ENCODE measurements at regions not wholly inside any gene's neighbourhood (a gene's known extent, or its start where the extent isn't known, plus 50 kb on each side); places are given as distances from the start of the nearest gene placed in this dataset.
"Not testable (repeated sequence)": the region's sequence is repeated elsewhere in the genome, so short reads cannot be mapped to it uniquely, and the experiment has no call there.

DNA sequence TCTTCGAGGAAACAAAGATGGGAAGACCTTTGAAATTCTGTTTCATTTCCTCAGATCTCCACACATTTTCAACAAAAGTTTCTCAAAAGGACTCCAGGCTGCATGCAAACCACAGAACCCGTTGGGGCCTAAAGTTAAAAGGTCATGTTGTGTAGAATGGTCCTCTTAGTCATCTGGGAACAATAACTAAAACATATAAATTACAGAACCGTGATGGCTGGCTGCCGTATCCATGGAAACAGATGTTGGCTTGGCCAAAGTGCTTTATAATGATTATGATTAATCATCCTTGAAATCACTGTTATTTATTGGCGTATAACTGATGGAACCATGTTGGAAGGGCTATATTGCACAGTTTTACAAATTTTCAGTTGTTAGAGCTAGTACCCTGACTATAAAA, 182.8 kb upstream of the CRIM1 start:
- Histone ChIP-seq H3K27ac (no peak overlapping the region), H3K4me3 (no peak overlapping the region)

DNA sequence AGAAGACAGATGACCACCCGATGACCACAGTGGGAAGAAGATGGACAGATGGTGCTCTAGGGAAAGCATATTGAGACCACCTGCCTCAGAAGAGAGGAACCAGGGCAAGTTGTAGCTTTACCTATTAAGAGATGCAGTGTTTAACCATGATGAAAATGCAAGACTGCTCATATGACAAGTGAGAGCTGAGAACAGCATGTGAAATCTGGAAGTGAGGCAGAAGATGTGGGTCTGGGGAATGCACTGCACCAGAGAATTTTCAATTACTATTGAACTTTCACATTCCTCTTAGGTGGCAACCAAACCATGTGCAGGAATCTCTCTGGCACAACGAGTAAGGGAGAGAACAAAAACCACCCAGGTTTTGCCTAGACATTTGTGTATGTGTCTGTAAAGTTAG, 184.8 kb upstream of the CRIM1 start:
- Histone ChIP-seq H3K27ac (no peak overlapping the region), H3K4me3 (no peak overlapping the region)

DNA sequence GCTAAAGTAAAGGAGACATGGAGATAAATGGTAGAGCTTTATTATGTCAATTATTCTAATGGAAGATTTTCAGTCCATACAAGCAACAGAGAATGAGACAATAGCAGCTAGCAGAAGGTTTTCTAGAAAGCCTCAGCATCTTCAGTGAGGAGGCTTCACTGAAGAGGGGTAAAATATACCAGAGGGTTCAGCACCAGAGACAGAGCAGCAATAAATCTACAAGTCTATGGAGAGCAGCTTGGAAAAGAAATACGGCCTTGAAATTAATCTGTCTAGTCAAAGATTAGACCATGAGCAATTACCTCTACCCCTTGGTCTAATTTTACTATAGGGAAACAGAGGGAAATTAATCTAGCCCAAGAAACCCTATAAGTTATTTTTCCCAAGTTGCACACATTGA, 185.7 kb upstream of the CRIM1 start:
- H3K4me3 ChIP-seq = no peak overlapping the region
- H3K27ac ChIP-seq = no peak overlapping the region

GRCh38 chr2:36168115-36168514, 187.5 kb upstream of the CRIM1 start:
- Histone ChIP-seq H3K27ac (no peak overlapping the region), H3K4me3 (no peak overlapping the region)

DNA sequence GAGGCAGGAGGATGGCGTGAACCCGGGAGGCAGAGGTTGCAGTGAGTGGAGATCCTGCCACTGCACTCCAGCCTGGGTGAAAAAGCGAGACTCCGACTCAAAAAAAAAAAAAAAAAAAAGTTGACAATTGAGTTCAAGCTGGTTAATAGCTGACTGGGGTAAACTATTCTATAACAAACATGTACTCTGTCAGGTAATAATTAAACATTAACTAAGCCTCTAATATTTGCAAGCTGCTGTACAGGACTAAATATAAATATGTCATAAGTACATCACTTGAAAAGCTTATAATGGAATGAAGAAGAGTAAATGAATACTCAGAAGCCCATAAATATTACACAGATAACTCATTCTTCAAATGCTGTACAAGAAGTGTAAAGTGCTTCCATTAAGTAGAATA, 190.4 kb upstream of the CRIM1 start:
- H3K4me3 ChIP-seq = no peak overlapping the region

GRCh38 chr2:36163520-36164254, 191.9 kb upstream of the CRIM1 start:
- Histone ChIP-seq H3K4me3 (no peak overlapping the region), H3K27ac (no peak overlapping the region)

More for the DNA sequence above, 190.4 kb upstream of the CRIM1 start:
- no peak overlapping the region for H3K27ac ChIP-seq

- not testable (repeated sequence) for H3K27ac ChIP-seq, H3K4me3 ChIP-seq
Measured at GRCh38 chr2:36157093-36157492, 198.5 kb upstream of the CRIM1 start.

- Histone ChIP-seq H3K4me3 (no peak overlapping the region), H3K27ac (no peak overlapping the region)
Measured at GRCh38 chr2:36147670-36148390, 207.7 kb upstream of the CRIM1 start.

- H3K27ac ChIP-seq = no peak overlapping the region
- H3K4me3 ChIP-seq = no peak overlapping the region
Measured at GRCh38 chr2:36146765-36147164, 208.8 kb upstream of the CRIM1 start.

DNA sequence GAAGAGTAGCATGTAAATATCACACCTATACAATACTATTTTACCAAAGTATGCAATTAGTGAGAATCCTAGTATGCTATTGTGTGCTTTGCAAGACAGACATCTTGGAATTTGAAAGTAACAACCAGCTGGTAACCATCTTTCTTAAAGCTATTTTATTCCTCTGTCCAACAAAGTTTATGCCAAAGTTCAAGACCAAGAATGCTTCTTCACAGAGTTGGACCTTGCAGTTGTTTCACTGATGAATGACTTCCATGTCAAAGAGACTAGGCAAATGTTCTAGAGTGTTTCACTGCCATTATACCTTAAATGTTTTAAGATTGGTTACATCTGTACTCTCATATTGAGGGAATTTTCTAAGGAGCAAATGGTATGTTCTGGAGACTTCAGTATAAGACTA, 215.2 kb upstream of the CRIM1 start:
- Histone ChIP-seq H3K27ac (no peak overlapping the region), H3K4me3 (no peak overlapping the region)

- H3K27ac ChIP-seq = no peak overlapping the region
- no peak overlapping the region for H3K4me3 ChIP-seq
Measured at GRCh38 chr2:36137612-36138011, 218.0 kb upstream of the CRIM1 start.

- H3K27ac ChIP-seq = no peak overlapping the region
- H3K4me3 ChIP-seq = no peak overlapping the region
Measured at GRCh38 chr2:36134281-36134680, 221.3 kb upstream of the CRIM1 start.

- Histone ChIP-seq H3K27ac (no peak overlapping the region), H3K4me3 (no peak overlapping the region)
Measured at GRCh38 chr2:36128359-36128758, 227.2 kb upstream of the CRIM1 start.

GRCh38 chr2:36125702-36126101, 229.9 kb upstream of the CRIM1 start:
- Histone ChIP-seq H3K27ac (no peak overlapping the region), H3K4me3 (no peak overlapping the region)

GRCh38 chr2:36123995-36124394, 231.6 kb upstream of the CRIM1 start:
- Histone ChIP-seq H3K27ac (no peak overlapping the region), H3K4me3 (no peak overlapping the region)

GRCh38 chr2:36097022-36097421, 258.6 kb upstream of the CRIM1 start:
- H3K27ac ChIP-seq = no peak overlapping the region
- no peak overlapping the region for H3K4me3 ChIP-seq

GRCh38 chr2:36091844-36092741, 263.5 kb upstream of the CRIM1 start:
- H3K4me3 ChIP-seq, H3K27ac ChIP-seq: not testable (repeated sequence)

DNA sequence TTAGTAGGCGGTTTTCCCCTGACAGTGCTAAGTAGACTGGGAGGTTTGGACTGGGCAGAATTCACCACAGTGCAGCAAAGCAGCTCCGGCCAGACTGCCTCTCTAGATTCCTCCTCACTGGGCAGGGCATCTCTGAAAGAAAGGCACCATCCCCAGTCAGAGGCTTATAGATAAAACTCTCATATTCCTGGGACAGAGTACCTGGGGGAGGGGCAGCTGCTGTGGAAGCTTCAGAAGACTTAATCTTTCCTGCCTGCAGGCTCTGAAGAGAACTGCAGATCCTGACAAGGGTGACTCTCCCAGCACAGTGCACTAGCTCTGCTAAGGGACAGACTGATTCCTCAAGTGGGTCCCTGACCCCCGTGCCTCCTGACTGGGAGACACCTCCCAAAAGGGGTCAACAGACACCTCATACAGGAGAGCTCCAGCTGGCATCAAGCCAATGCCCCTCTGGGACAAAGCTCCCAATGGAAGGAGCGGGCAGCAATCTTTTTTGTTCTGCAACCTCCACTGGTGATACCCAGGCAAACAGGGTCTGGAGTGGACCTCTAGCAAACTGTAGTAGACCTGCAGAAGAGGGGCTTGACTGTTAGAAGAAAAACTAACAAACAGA, 266.8 kb upstream of the CRIM1 start:
- Histone ChIP-seq H3K27ac (no peak overlapping the region), H3K4me3 (no peak overlapping the region)

DNA sequence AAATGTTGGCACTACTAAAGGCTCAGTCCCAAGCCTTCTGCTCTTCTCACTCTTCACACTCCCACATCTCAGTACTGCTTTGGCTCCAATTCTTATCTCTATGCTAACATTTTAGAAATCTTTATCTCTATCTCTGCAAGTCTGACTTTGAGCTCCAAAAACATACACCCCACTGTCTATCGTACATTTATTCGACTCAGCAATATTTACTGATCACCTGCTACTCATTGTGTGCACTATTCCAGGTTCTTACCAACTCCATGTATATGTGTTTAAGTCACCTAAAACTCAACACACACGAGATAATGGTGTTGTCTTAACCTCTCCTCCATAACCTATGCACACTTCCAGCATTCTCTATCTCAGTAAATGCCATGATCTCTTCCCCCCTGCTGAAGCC, 268.2 kb upstream of the CRIM1 start:
- Histone ChIP-seq H3K4me3 (no peak overlapping the region), H3K27ac (no peak overlapping the region)

- Histone ChIP-seq H3K4me3 (no peak overlapping the region), H3K27ac (no peak overlapping the region)
Measured at GRCh38 chr2:36079793-36080192, 275.8 kb upstream of the CRIM1 start.

All from skin epidermis (tissue), 12 donors.